ENCODE measurements at regions not wholly inside any gene's neighbourhood (a gene's known extent, or its start where the extent isn't known, plus 50 kb on each side); places are given as distances from the start of the nearest gene placed in this dataset.

GRCh38 chr3:146380046-146380445 lies 89.3 kb downstream of the PLSCR2 start:
- TF ChIP-seq, protein P1, sequence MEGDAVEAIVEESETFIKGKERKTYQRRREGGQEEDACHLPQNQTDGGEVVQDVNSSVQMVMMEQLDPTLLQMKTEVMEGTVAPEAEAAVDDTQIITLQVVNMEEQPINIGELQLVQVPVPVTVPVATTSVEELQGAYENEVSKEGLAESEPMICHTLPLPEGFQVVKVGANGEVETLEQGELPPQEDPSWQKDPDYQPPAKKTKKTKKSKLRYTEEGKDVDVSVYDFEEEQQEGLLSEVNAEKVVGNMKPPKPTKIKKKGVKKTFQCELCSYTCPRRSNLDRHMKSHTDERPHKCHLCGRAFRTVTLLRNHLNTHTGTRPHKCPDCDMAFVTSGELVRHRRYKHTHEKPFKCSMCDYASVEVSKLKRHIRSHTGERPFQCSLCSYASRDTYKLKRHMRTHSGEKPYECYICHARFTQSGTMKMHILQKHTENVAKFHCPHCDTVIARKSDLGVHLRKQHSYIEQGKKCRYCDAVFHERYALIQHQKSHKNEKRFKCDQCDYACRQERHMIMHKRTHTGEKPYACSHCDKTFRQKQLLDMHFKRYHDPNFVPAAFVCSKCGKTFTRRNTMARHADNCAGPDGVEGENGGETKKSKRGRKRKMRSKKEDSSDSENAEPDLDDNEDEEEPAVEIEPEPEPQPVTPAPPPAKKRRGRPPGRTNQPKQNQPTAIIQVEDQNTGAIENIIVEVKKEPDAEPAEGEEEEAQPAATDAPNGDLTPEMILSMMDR (conservative IDR thresholded peaks at IDR 0.05 in 1 of 2, IDR thresholded peaks at IDR 0.05 in 1 of 2; ENCODE audit: extremely low read depth in 1 of 2, insufficient read depth in 1 of 2, low read depth in 1 of 2, low read length in 2 of 2), result no peak
- no peak for TF ChIP-seq EZH2 (IDR thresholded peaks at IDR 0.05; ENCODE audit: borderline replicate concordance, low read length)

Data from mammary epithelial cell (primary cell).